ENCODE measurements at regions not wholly inside any gene's neighbourhood (a gene's known extent, or its start where the extent isn't known, plus 50 kb on each side); places are given as distances from the start of the nearest gene placed in this dataset.

GRCh38 chr9:94030318-94031179 lies 53.7 kb upstream of the PTPDC1 start:
- Histone ChIP-seq H3K36me3 (replicated peaks in 1 of 2; ENCODE audit: control extremely low read depth in 1 of 2, control insufficient read depth in 1 of 2, extremely low read depth in 1 of 2, insufficient read depth in 2 of 2, low read length in 1 of 2) (no peaks in the 10 kb centered on the region), H3K4me3 (ENCODE audit: control extremely low read depth in 1 of 5, extremely low read depth in 1 of 5, insufficient read depth in 1 of 5, low read depth in 2 of 5, low read length in 4 of 5) (peak overlapping the region; percentile 58 to 90 (median 77)), H3K27me3 (replicated peaks in 1 of 4; ENCODE audit: control extremely low read depth in 1 of 4, control insufficient read depth in 3 of 4, insufficient read depth in 4 of 4, low read length in 3 of 4) (peaks cover 0 to 6% (median 0%) of the 10 kb centered on the region in 4 experiments), H4K20me1 (ENCODE audit: control insufficient read depth, insufficient read depth, low read length, poor library complexity, severe bottlenecking) (no peaks in the 10 kb centered on the region), H3K27ac (ENCODE audit: low read length in 2 of 2) (peak overlapping the region; percentile 36 to 79), H3K79me2 (ENCODE audit: control insufficient read depth, insufficient read depth, low read length) (peaks cover 10% of the 10 kb centered on the region), H3K4me1 (ENCODE audit: control insufficient read depth in 2 of 2, insufficient read depth in 2 of 2, low read length in 2 of 2) (peaks cover 12 to 13% of the 10 kb centered on the region in 2 donors), H2AFZ (ENCODE audit: insufficient read depth, low read depth, low read length, poor library complexity, severe bottlenecking) (peak overlapping the region; percentile 95), H3K9me3 (ENCODE audit: control extremely low read depth in 1 of 3, control insufficient read depth in 2 of 3, insufficient read depth in 1 of 3, low read length in 2 of 3) (peaks cover 0 to 7% (median 2%) of the 10 kb centered on the region in 3 donors), H3K4me2 (replicated peaks; ENCODE audit: low read depth, low read length, poor library complexity, severe bottlenecking) (peak overlapping the region; percentile 92), H3K9ac (ENCODE audit: low read length) (peak overlapping the region; percentile 89)
- TF ChIP-seq EZH2 (IDR thresholded peaks at IDR 0.05; ENCODE audit: borderline replicate concordance, insufficient read depth, low read depth, low read length, poor library complexity, severe bottlenecking), result no peak
- TF ChIP-seq CTCF (IDR thresholded peaks at IDR 0.05), result no peak
- ATAC-seq (ENCODE audit: low read depth), result peak; percentile 99
- peaks cover 15% of the 10 kb centered on the region for H3K4me1 Mint-ChIP-seq
- intact Hi-C loops (cut with micrococcal nuclease), result loop anchor here (2.0 to 5.0 kb wide), 4 partner anchors 72 to 578 kb away; partner anchors contain the start of genes FAM120A and FAM120AOS
- ChIA-PET POLR2A (no interaction called here), CTCF (interaction anchor here (2.5 kb wide), 1 partner anchor 16 kb away, joined by 12 read pairs; no protein-coding TSS in a partner anchor)
- H3K27ac Mint-ChIP-seq, result peak overlapping the region; percentile 97
- peaks cover 5% of the 10 kb centered on the region for H3K27me3 Mint-ChIP-seq
- WGBS (ENCODE audit: insufficient coverage), result under 1% methylated on average over 97 of the region's 97 CpGs
- peak; percentile 85 for DNase-seq
- peak overlapping the region; percentile 100 for H3K4me3 Mint-ChIP-seq
- no peaks in the 10 kb centered on the region for H3K9me3 Mint-ChIP-seq (ENCODE audit: insufficient read depth)

GRCh38 chr9:94029932-94030317 lies 54.3 kb upstream of the PTPDC1 start:
- Histone ChIP-seq H3K4me3 (ENCODE audit: control extremely low read depth in 1 of 5, extremely low read depth in 1 of 5, insufficient read depth in 1 of 5, low read depth in 2 of 5, low read length in 4 of 5) (peak overlapping the region; percentile 38 to 90 (median 77)), H3K9me3 (ENCODE audit: control extremely low read depth in 1 of 3, control insufficient read depth in 2 of 3, insufficient read depth in 1 of 3, low read length in 2 of 3) (peaks cover 0 to 7% (median 2%) of the 10 kb centered on the region in 3 donors), H3K27ac (ENCODE audit: low read length in 2 of 2) (peak overlapping the region; percentile 36 to 79), H3K9ac (ENCODE audit: low read length) (peak overlapping the region; percentile 89), H3K4me2 (replicated peaks; ENCODE audit: low read depth, low read length, poor library complexity, severe bottlenecking) (peak overlapping the region; percentile 92), H3K4me1 (ENCODE audit: control insufficient read depth in 2 of 2, insufficient read depth in 2 of 2, low read length in 2 of 2) (peaks cover 12 to 13% of the 10 kb centered on the region in 2 donors), H4K20me1 (ENCODE audit: control insufficient read depth, insufficient read depth, low read length, poor library complexity, severe bottlenecking) (no peaks in the 10 kb centered on the region), H2AFZ (ENCODE audit: insufficient read depth, low read depth, low read length, poor library complexity, severe bottlenecking) (peak overlapping the region; percentile 95), H3K79me2 (ENCODE audit: control insufficient read depth, insufficient read depth, low read length) (peaks cover 10% of the 10 kb centered on the region), H3K36me3 (replicated peaks in 1 of 2; ENCODE audit: control extremely low read depth in 1 of 2, control insufficient read depth in 1 of 2, extremely low read depth in 1 of 2, insufficient read depth in 2 of 2, low read length in 1 of 2) (no peaks in the 10 kb centered on the region), H3K27me3 (replicated peaks in 1 of 4; ENCODE audit: control extremely low read depth in 1 of 4, control insufficient read depth in 3 of 4, insufficient read depth in 4 of 4, low read length in 3 of 4) (peaks cover 0 to 6% (median 0%) of the 10 kb centered on the region in 4 experiments)
- 12% methylated on average over 4 of the region's 6 CpGs for WGBS (ENCODE audit: insufficient coverage)
- intact Hi-C loops (cut with micrococcal nuclease), result loop anchor here (2.0 to 5.0 kb wide), 4 partner anchors 71 to 578 kb away; partner anchors contain the start of genes FAM120A and FAM120AOS
- POLR2A ChIA-PET, result interaction anchor here (0.5 kb wide), 1 partner anchor 189 kb away, joined by 7 read pairs; no protein-coding TSS in a partner anchor
- CTCF ChIA-PET, result no interaction called here
- H3K4me1 Mint-ChIP-seq, result peaks cover 15% of the 10 kb centered on the region
- peak overlapping the region; percentile 100 for H3K4me3 Mint-ChIP-seq
- no peak for DNase-seq
- peaks cover 5% of the 10 kb centered on the region for H3K27me3 Mint-ChIP-seq
- no peak for TF ChIP-seq CTCF (IDR thresholded peaks at IDR 0.05)
- no peak for TF ChIP-seq EZH2 (IDR thresholded peaks at IDR 0.05; ENCODE audit: borderline replicate concordance, insufficient read depth, low read depth, low read length, poor library complexity, severe bottlenecking)
- no peak for ATAC-seq (ENCODE audit: low read depth)
- H3K9me3 Mint-ChIP-seq (ENCODE audit: insufficient read depth), result no peaks in the 10 kb centered on the region
- peak overlapping the region; percentile 97 for H3K27ac Mint-ChIP-seq

Measured in B cell (primary cell).